OCI-LY1 (cell line): ENCODE measurements at regions not wholly inside any gene's neighbourhood (a gene's known extent, or its start where the extent isn't known, plus 50 kb on each side); places are given as distances from the start of the nearest gene placed in this dataset.
"Not testable (repeated sequence)": the region's sequence is repeated elsewhere in the genome, so short reads cannot be mapped to it uniquely, and the experiment has no call there.

Experiments used
- CTCF ChIP-seq: fragments of 200-600 bp; sonication (generic), shearing (Covaris generic); IDR thresholded peaks from 2 replicates; pipeline ENCODE4 v1.5.1; 2017; ENCODE audit warnings: mild to moderate bottlenecking, antibody characterized with exemption, low read length, moderate library complexity, mixed read lengths
- EZH2 ChIP-seq: fragments of 200-600 bp; sonication (generic), shearing (Covaris generic); IDR thresholded peaks from 2 replicates; pipeline ENCODE4 v1.8.0; 2017; ENCODE audit warnings: borderline replicate concordance, mixed run types, mild to moderate bottlenecking, antibody characterized with exemption, low read length, moderate library complexity, mixed read lengths

- TF ChIP-seq CTCF, EZH2: not testable (repeated sequence)
Observed at GRCh38 chr22:16902051-16902450, 76.8 kb upstream of the XKR3 start.
